Hematopoietic multipotent progenitor cell treated with erythropoietin and hydrocortisone succinate and interleukin-3 and kit ligand, for 8 days (in vitro differentiated cells): ENCODE measurements at regions not wholly inside any gene's neighbourhood (a gene's known extent, or its start where the extent isn't known, plus 50 kb on each side); places are given as distances from the start of the nearest gene placed in this dataset.
"Not testable (repeated sequence)": the region's sequence is repeated elsewhere in the genome, so short reads cannot be mapped to it uniquely, and the experiment has no call there.

Source experiments
- DNase-seq: peaks from one replicate; pipeline ENCODE4 v3.0.0-alpha.2; 2015

DNA sequence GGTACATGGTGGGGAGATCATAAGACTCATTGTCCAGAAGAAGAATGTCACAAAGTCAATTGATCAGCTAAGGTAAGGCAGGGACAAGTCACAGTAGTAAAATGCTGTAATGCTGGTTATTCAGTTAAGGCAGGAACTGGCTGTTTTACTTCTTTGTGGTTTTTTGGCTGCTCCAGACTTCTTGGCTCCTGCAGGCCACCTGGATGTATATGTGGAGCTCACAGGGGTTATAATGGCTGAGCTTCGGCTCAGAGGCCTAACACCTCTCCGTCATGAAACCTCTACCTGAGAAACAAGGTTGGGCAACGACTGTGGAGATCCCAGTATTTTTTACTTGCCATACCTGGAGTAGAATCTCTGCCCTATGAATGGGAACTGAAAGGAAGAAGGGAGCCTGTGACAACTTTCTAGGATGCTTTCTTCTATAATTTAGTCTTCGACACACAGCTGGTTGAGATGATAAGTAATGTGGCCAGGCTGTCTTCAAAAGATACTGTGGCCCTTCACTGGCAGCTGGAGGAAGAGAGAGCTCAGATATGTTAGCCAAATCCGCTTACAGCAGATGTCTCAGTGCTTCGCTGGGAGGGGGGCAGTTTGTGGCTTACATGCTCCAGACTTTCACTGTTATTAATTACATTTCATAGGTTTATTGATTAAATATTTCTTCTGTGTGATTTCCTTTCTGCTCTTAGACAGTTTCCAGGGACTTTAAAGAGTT, 887.8 kb downstream of the IGSF11 start:
- DNase-seq, result no peak

GRCh38 chr3:118151164-118151563, 883.5 kb downstream of the IGSF11 start:
- no peak for DNase-seq

- not testable (repeated sequence) for DNase-seq
These were observed 871.7 kb downstream of the IGSF11 start for GRCh38 chr3:118162627-118163588.

DNA sequence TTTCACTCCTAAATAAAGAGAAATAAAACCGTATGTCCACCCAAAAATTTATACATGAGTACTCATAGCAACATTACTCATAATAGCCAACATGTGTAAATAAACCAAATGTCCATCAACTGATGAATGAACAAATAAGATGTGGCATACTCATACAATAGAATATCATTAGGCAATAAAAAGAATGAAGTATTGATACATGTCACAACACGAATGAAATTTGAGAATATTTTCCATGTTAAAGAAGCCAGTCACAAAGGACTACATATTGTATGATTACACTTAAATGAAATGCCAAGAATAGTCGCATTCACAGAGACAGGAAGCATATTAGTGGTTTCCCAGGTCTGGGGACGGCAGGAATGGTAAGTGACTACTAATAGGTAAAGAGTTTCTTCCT, 869.2 kb downstream of the IGSF11 start:
- no peak for DNase-seq

GRCh38 chr3:118167571-118167970, 867.1 kb downstream of the IGSF11 start:
- no peak for DNase-seq

DNA sequence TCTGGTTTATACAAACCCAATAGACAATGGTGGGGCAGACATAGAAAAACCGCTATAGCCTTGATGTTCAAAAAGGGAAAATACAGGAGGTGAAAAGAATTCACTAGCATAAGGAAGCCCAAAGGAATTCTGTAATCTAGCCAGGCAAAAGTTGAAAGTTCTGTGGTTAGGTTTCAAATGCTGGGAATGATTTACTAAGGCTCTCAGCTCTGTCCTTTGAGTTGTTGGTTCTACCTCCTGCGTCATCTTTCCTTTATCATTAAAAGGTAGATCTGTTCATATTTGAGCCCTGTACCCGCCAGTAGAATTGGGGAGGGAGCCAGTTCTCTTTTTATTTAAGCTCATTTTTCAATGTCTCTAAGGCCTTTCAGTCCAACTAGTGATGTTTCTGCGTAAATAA, 866.5 kb downstream of the IGSF11 start:
- DNase-seq, result no peak

DNA sequence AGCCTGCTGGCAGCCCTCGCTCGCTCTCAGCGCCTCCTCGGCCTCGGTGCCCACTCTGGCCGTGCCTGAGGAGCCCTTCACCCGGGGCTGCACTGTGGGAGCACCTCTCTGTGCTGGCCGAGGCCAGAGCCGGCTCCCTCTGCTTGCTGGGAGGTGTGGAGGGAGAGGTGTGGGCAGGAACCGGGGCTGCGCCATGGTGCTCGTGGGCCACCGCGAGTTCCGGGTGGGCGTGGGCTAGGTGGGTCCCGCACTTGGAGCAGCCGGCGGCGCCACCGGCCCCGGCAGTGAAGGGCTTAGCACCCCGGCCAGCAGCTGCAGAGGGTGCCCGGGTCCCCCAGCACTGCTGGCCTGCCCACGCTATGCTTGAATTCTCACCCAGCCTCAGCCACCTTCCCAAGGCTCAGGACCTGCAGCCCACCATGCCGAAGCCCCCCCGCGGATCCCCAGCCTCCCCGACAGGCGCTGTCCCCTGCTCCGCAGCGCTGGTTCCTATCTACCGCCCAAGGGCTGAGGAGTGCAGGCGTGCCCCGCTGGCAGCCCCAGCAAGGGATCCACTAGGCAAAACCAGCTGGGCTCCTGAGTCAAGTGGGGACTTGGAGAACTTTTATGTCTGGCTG, 863.3 kb downstream of the IGSF11 start:
- DNase-seq, result no peak

DNA sequence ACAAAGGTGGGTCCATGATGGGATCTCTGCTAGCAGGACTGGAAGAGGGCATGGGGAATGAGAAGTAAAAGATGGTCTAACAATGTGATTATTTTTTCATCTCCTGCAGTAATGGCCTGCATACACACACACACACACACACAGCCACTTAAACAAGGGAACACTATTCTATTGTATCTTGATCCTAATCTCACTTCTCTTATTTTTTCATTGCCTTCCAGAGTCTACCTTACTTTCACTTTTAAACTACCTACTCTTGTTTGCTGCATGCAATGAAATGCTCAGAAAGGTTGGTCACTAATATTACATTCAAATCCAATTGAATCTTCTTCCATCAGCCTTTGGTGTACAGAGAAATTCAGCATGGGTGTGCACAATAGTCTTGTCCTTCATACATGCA, 853.8 kb downstream of the IGSF11 start:
- DNase-seq, result no peak

DNA sequence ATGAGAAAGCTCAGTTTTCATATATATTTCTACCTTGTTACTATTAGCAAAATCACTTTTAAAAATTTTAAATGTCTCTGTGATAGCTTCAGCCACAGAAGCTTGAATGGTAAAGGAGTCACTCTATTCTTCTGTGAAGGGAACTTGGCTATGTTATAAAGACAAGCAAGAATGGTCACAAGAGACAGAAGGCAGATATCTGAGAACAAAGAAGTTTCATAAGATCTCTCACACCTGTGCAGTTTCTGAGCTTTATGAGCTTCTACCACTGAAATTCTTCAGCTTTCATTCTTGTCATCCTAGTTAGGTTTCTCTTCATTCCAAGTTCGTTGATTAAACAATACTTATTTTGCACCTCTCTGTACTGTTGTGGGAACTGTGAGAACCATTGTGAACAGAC, 853.4 kb downstream of the IGSF11 start:
- no peak for DNase-seq

GRCh38 chr3:118186051-118186450, 848.6 kb downstream of the IGSF11 start:
- DNase-seq, result no peak

DNA sequence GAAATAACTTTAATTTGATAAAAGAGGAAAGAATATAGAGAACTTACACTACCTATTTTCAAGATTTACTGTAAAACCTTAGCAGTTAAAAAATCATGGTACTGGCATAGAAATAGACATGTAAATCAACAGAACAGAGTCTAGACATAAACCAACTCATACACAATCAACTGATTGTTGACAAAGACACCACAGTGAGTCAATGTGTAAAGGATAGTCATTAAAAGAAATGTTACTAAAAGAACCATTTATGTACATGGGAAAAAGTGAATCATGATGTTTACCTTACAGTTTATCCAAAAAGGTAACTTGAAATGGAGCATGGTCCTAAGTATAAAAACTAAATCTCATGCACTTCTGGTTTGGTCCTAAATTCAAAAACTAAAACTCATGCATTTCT, 847.4 kb downstream of the IGSF11 start:
- no peak for DNase-seq

- no peak for DNase-seq
These were observed 838.5 kb downstream of the IGSF11 start for GRCh38 chr3:118196183-118196582.

- DNase-seq, result no peak
These were observed 835.6 kb downstream of the IGSF11 start for GRCh38 chr3:118199044-118199443.

- no peak for DNase-seq
These were observed 830.5 kb downstream of the IGSF11 start for GRCh38 chr3:118204052-118204656.

DNA sequence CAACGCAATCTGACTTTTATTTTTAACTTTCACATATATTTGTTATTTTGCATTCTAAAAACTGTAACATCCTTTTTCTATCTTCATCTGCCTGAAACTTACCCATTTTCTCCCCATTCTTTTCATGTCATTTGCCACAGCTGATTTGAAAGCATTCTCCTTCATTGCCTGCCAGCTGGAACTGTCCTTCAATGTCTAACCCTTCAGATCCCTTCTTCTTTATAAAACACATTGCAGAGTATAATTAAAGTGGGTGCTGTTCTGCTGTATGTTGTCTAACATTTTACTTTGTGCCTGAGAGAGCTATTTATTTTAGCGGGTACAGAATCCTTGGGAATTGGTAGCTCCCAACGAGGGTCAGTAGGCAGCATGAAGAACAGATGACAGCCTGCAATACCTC, 827.4 kb downstream of the IGSF11 start:
- no peak for DNase-seq

DNA sequence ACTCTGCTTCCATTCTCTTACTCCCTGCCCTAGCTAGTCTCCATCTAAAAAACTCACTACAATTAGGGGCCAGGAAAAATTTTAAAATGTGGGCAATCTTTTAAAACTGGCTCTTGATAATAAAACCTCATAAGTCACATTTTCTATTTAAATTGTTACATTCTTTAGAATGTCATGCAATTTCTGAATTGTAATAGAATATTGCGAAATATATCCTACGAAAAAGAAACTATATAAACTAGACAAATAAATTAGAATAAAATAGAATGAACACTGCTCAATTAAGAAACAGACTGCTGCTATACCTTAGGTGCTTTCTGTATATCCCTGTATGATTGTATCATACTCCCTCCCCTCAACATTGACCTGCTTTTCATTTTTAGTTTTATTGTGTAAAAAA, 826.0 kb downstream of the IGSF11 start:
- no peak for DNase-seq

DNA sequence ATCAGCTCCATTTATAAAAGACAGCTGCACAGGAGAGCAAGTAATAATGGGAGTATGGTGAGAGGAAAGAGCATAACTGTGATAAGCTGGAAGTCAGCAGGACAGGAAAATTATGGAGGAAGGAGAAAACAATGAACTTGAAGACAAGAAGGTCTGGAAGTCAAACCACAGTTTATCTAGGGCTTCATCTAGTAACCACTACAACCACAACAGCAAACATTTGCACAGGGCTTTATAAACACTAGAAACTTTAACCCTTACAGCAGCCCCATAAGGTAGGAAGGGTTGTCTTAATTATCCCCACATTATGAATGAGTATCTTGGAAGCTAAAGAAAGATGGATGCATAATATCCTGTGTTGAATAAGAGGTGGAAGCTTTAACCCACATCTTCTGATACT, 820.8 kb downstream of the IGSF11 start:
- no peak for DNase-seq

- no peak for DNase-seq
These were observed 808.4 kb downstream of the IGSF11 start for GRCh38 chr3:118226206-118226605.

DNA sequence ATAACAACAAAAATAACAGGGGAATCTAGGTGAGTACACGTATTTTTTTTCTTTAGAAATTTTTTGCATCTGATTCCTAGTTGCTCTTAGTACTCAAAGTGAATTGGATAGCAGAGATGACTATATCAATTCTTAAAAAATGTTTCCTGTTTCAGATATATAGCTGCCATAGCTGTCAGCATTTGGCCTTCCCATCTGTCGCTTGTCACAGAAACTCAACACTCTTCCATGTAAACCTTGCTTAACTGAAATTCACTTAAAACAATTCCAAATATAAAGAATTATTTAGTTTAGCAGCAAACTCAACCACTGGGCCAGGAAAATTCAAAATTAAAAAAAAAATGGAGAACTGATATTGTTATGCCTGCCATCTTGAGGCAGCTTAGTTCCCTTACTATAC, 807.5 kb downstream of the IGSF11 start:
- no peak for DNase-seq

- no peak for DNase-seq
These were observed 806.5 kb downstream of the IGSF11 start for GRCh38 chr3:118228151-118228550.

DNA sequence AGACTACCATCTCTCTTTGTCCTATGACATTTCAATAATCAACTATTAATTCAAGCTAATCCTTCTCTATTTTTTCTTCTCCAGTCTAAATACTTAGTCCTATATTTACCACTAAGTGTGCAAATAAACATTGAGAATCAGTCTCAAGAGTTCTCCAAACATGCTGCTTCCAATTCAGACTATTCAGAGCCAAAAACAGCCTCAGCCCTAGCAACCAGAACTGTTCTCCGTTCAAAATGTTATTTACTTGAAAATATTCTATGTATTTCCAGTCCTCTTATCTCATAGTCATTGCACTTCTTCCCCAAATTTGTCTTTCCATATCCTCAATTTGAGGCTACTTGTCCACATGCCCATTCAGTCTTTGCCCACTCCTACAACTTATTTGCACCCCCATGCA, 805.5 kb downstream of the IGSF11 start:
- no peak for DNase-seq

- no peak for DNase-seq
These were observed 803.1 kb downstream of the IGSF11 start for GRCh38 chr3:118231578-118231977.

DNA sequence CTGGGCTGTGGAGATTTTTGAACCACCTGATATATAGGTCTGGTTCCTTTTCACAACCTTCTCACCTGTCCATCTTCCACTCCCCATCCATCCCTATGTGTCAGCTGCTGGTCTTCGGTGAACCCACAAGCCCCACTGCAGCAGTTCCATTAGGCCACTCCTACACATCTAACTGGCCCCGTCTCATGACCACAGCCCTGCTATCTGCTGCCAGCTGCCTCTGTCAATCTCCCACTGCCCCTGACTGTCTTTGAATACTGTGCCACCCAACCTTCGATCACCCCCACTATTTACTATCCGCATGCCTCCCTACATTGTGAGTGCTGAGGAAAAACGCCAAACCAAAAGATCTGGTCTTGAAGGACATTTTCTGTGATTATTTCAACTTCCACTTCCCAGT, 795.4 kb downstream of the IGSF11 start:
- DNase-seq, result no peak
